ENCODE measurements at regions not wholly inside any gene's neighbourhood (a gene's known extent, or its start where the extent isn't known, plus 50 kb on each side); places are given as distances from the start of the nearest gene placed in this dataset.

DNA sequence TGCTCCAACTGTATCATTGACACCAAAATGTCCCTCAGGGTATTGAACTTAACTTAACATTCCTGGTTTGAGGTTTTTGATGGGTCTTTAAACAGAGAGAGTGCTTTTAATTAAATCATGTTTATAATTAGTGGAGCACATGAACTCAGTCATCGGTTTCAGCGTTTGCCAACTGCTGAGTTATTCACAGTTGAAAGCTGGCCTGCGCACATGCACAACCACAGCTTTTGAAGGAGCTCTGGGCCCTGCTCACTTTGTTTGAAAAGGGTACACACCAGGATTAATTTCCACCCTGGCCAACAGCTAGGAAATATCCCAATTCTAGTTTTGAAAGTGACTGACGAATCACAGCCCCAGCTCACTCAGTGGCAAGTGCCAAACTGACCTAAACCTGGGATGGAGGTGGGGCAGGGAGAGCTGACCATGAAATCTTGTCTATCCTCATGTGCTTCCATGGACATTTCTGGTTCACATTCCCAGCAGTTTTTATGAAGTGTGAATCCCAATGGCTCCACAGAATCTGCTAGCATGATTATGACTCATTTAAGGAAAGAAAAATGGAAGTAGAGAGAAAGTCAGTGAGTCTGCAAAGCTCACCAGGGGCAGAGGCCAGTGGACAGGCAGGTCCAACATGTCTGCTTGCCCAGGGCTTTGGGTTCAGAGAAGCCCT, 247.8 kb downstream of the FNDC1 start:
- H3K27ac ChIP-seq (ENCODE audit: low read length in 2 of 2), result no peak overlapping the region
- no peak overlapping the region for H3K4me2 ChIP-seq (replicated peaks; ENCODE audit: low read depth, low read length, poor library complexity, severe bottlenecking)
- ChIA-PET CTCF (no interaction called here), POLR2A (no interaction called here)
- peaks cover 11% of the 10 kb centered on the region for H3K9me3 Mint-ChIP-seq (ENCODE audit: insufficient read depth)
- no peak overlapping the region for H3K9ac ChIP-seq (ENCODE audit: low read length)
- H4K20me1 ChIP-seq (ENCODE audit: control insufficient read depth, insufficient read depth, low read length, poor library complexity, severe bottlenecking), result no peaks in the 10 kb centered on the region
- TF ChIP-seq CTCF (IDR thresholded peaks at IDR 0.05) (no peak), EZH2 (IDR thresholded peaks at IDR 0.05; ENCODE audit: borderline replicate concordance, insufficient read depth, low read depth, low read length, poor library complexity, severe bottlenecking) (no peak)
- H3K27me3 Mint-ChIP-seq, result peaks cover 4% of the 10 kb centered on the region
- H3K36me3 ChIP-seq (replicated peaks in 1 of 2; ENCODE audit: control extremely low read depth in 1 of 2, control insufficient read depth in 1 of 2, extremely low read depth in 1 of 2, insufficient read depth in 2 of 2, low read length in 1 of 2), result no peaks in the 10 kb centered on the region
- no peaks in the 10 kb centered on the region for H3K79me2 ChIP-seq (ENCODE audit: control insufficient read depth, insufficient read depth, low read length)
- no peaks in the 10 kb centered on the region for H3K4me1 ChIP-seq (ENCODE audit: control insufficient read depth in 2 of 2, insufficient read depth in 2 of 2, low read length in 2 of 2)
- intact Hi-C loops (cut with micrococcal nuclease), result no loop called here
- no peak overlapping the region for H3K4me3 ChIP-seq (ENCODE audit: control extremely low read depth in 1 of 5, extremely low read depth in 1 of 5, insufficient read depth in 1 of 5, low read depth in 2 of 5, low read length in 4 of 5)
- no peaks in the 10 kb centered on the region for H3K27me3 ChIP-seq (replicated peaks in 1 of 4; ENCODE audit: control extremely low read depth in 1 of 4, control insufficient read depth in 3 of 4, insufficient read depth in 4 of 4, low read length in 3 of 4)
- H3K4me3 Mint-ChIP-seq, result no peak overlapping the region
- ATAC-seq (ENCODE audit: low read depth), result no peak
- WGBS (ENCODE audit: insufficient coverage), result 98% methylated on average over 4 of the region's 4 CpGs
- H3K27ac Mint-ChIP-seq, result no peak overlapping the region
- no peaks in the 10 kb centered on the region for H3K4me1 Mint-ChIP-seq
- no peak for DNase-seq
- H2AFZ ChIP-seq (ENCODE audit: insufficient read depth, low read depth, low read length, poor library complexity, severe bottlenecking), result no peak overlapping the region
- peaks cover 0 to 21% (median 10%) of the 10 kb centered on the region in 3 donors for H3K9me3 ChIP-seq (ENCODE audit: control extremely low read depth in 1 of 3, control insufficient read depth in 2 of 3, insufficient read depth in 1 of 3, low read length in 2 of 3)

- POLR2A ChIA-PET, result no interaction called here
- DNase-seq, result no peak
Measured at GRCh38 chr6:159415540-159415939, 246.3 kb downstream of the FNDC1 start.

More at GRCh38 chr6:159415540-159415939, 246.3 kb downstream of the FNDC1 start:
- Histone ChIP-seq H2AFZ (ENCODE audit: insufficient read depth, low read depth, low read length, poor library complexity, severe bottlenecking) (no peak overlapping the region), H3K4me1 (ENCODE audit: control insufficient read depth in 2 of 2, insufficient read depth in 2 of 2, low read length in 2 of 2) (no peaks in the 10 kb centered on the region), H3K27me3 (replicated peaks in 1 of 4; ENCODE audit: control extremely low read depth in 1 of 4, control insufficient read depth in 3 of 4, insufficient read depth in 4 of 4, low read length in 3 of 4) (no peaks in the 10 kb centered on the region), H3K9me3 (ENCODE audit: control extremely low read depth in 1 of 3, control insufficient read depth in 2 of 3, insufficient read depth in 1 of 3, low read length in 2 of 3) (peaks cover 0 to 21% (median 8%) of the 10 kb centered on the region in 3 donors), H3K9ac (ENCODE audit: low read length) (no peak overlapping the region), H4K20me1 (ENCODE audit: control insufficient read depth, insufficient read depth, low read length, poor library complexity, severe bottlenecking) (no peaks in the 10 kb centered on the region), H3K27ac (ENCODE audit: low read length in 2 of 2) (no peak overlapping the region), H3K4me3 (ENCODE audit: control extremely low read depth in 1 of 5, extremely low read depth in 1 of 5, insufficient read depth in 1 of 5, low read depth in 2 of 5, low read length in 4 of 5) (no peak overlapping the region), H3K79me2 (ENCODE audit: control insufficient read depth, insufficient read depth, low read length) (no peaks in the 10 kb centered on the region), H3K36me3 (replicated peaks in 1 of 2; ENCODE audit: control extremely low read depth in 1 of 2, control insufficient read depth in 1 of 2, extremely low read depth in 1 of 2, insufficient read depth in 2 of 2, low read length in 1 of 2) (no peaks in the 10 kb centered on the region), H3K4me2 (replicated peaks; ENCODE audit: low read depth, low read length, poor library complexity, severe bottlenecking) (no peak overlapping the region)
- intact Hi-C loops (cut with micrococcal nuclease), result no loop called here
- H3K4me1 Mint-ChIP-seq, result no peaks in the 10 kb centered on the region
- TF ChIP-seq EZH2 (IDR thresholded peaks at IDR 0.05; ENCODE audit: borderline replicate concordance, insufficient read depth, low read depth, low read length, poor library complexity, severe bottlenecking), result no peak
- no peak for TF ChIP-seq CTCF (IDR thresholded peaks at IDR 0.05)
- ATAC-seq (ENCODE audit: low read depth), result no peak
- peaks cover 7% of the 10 kb centered on the region for H3K27me3 Mint-ChIP-seq
- H3K9me3 Mint-ChIP-seq (ENCODE audit: insufficient read depth), result peaks cover 11% of the 10 kb centered on the region
- H3K27ac Mint-ChIP-seq, result no peak overlapping the region
- no peak overlapping the region for H3K4me3 Mint-ChIP-seq
- CTCF ChIA-PET, result no interaction called here
- no CpG with 5 or more reads among the region's 2 CpGs for WGBS (ENCODE audit: insufficient coverage)

Measured in B cell (primary cell).